ENCODE measurements at regions not wholly inside any gene's neighbourhood (a gene's known extent, or its start where the extent isn't known, plus 50 kb on each side); places are given as distances from the start of the nearest gene placed in this dataset.

GRCh38 chr2:177119099-177119498 lies 93.5 kb upstream of the HNRNPA3 start:
- no peaks in the 10 kb centered on the region for H3K4me1 ChIP-seq (ENCODE audit: control insufficient read depth in 2 of 2, insufficient read depth in 2 of 2, low read length in 1 of 2)
- no peaks in the 10 kb centered on the region for H3K27me3 ChIP-seq (ENCODE audit: control insufficient read depth in 1 of 2, insufficient read depth in 2 of 2, low read length in 2 of 2)
- no peak overlapping the region for H3K27ac ChIP-seq (ENCODE audit: low read depth in 2 of 2, low read length in 1 of 2)
- 96 to 99% methylated on average over 5 of the region's 5 CpGs for WGBS, 2 donors
- no peak overlapping the region for H3K4me3 ChIP-seq (ENCODE audit: low read depth in 1 of 2, low read length in 2 of 2)
- H3K9me3 ChIP-seq (ENCODE audit: control insufficient read depth in 2 of 2, insufficient read depth in 1 of 2, low read depth in 1 of 2, low read length in 1 of 2) = no peaks in the 10 kb centered on the region
- H3K36me3 ChIP-seq (ENCODE audit: control insufficient read depth in 2 of 2, insufficient read depth in 2 of 2, low read length in 1 of 2) = no peaks in the 10 kb centered on the region

GRCh38 chr2:177123048-177123447 lies 89.5 kb upstream of the HNRNPA3 start:
- no peaks in the 10 kb centered on the region for H3K9me3 ChIP-seq (ENCODE audit: control insufficient read depth in 2 of 2, insufficient read depth in 1 of 2, low read depth in 1 of 2, low read length in 1 of 2)
- H3K4me1 ChIP-seq (ENCODE audit: control insufficient read depth in 2 of 2, insufficient read depth in 2 of 2, low read length in 1 of 2) = no peaks in the 10 kb centered on the region
- H3K27me3 ChIP-seq (ENCODE audit: control insufficient read depth in 1 of 2, insufficient read depth in 2 of 2, low read length in 2 of 2) = no peaks in the 10 kb centered on the region
- WGBS, 2 donors = 78 to 82% methylated on average over 1 of the region's 1 CpG
- H3K4me3 ChIP-seq (ENCODE audit: low read depth in 1 of 2, low read length in 2 of 2) = no peak overlapping the region
- H3K36me3 ChIP-seq (ENCODE audit: control insufficient read depth in 2 of 2, insufficient read depth in 2 of 2, low read length in 1 of 2) = no peaks in the 10 kb centered on the region
- H3K27ac ChIP-seq (ENCODE audit: low read depth in 2 of 2, low read length in 1 of 2) = no peak overlapping the region

GRCh38 chr2:177124371-177124770 lies 88.2 kb upstream of the HNRNPA3 start:
- Histone ChIP-seq H3K36me3 (ENCODE audit: control insufficient read depth in 2 of 2, insufficient read depth in 2 of 2, low read length in 1 of 2) (no peaks in the 10 kb centered on the region), H3K4me3 (ENCODE audit: low read depth in 1 of 2, low read length in 2 of 2) (no peak overlapping the region), H3K27ac (ENCODE audit: low read depth in 2 of 2, low read length in 1 of 2) (no peak overlapping the region), H3K9me3 (ENCODE audit: control insufficient read depth in 2 of 2, insufficient read depth in 1 of 2, low read depth in 1 of 2, low read length in 1 of 2) (no peaks in the 10 kb centered on the region), H3K4me1 (ENCODE audit: control insufficient read depth in 2 of 2, insufficient read depth in 2 of 2, low read length in 1 of 2) (no peaks in the 10 kb centered on the region), H3K27me3 (ENCODE audit: control insufficient read depth in 1 of 2, insufficient read depth in 2 of 2, low read length in 2 of 2) (no peaks in the 10 kb centered on the region)
- WGBS, 2 donors = 69 to 84% methylated on average over 2 of the region's 2 CpGs

DNA sequence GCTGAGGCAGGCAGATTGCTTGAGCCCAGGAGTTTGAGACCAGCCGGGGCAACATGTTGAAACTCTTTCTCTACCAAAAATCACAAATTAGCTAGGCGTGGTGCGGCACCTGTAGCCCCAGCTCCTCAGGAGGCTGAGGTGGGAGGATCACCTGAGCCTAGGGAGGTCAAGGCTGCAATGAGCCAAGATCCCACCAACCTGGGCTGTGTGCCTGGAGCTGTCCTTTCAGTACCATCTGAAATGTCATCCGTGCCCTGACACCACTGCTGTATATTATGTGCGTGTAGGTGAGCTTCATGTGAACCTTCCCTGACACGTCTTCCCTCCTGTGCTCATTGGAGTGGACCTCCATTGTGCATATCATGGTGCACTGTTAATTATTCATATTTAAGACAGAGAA lies 84.8 kb upstream of the HNRNPA3 start:
- Histone ChIP-seq H3K27me3 (ENCODE audit: control insufficient read depth in 1 of 2, insufficient read depth in 2 of 2, low read length in 2 of 2) (no peaks in the 10 kb centered on the region), H3K36me3 (ENCODE audit: control insufficient read depth in 2 of 2, insufficient read depth in 2 of 2, low read length in 1 of 2) (no peaks in the 10 kb centered on the region), H3K4me3 (ENCODE audit: low read depth in 1 of 2, low read length in 2 of 2) (no peak overlapping the region), H3K4me1 (ENCODE audit: control insufficient read depth in 2 of 2, insufficient read depth in 2 of 2, low read length in 1 of 2) (no peaks in the 10 kb centered on the region), H3K9me3 (ENCODE audit: control insufficient read depth in 2 of 2, insufficient read depth in 1 of 2, low read depth in 1 of 2, low read length in 1 of 2) (no peaks in the 10 kb centered on the region), H3K27ac (ENCODE audit: low read depth in 2 of 2, low read length in 1 of 2) (no peak overlapping the region)
- 93% methylated on average over 6 of the region's 6 CpGs for WGBS, 2 donors

GRCh38 chr2:177129610-177130009 lies 83.0 kb upstream of the HNRNPA3 start:
- no peaks in the 10 kb centered on the region for H3K9me3 ChIP-seq (ENCODE audit: control insufficient read depth in 2 of 2, insufficient read depth in 1 of 2, low read depth in 1 of 2, low read length in 1 of 2)

GRCh38 chr2:177131858-177132257 lies 80.7 kb upstream of the HNRNPA3 start:
- Histone ChIP-seq H3K4me1 (ENCODE audit: control insufficient read depth in 2 of 2, insufficient read depth in 2 of 2, low read length in 1 of 2) (no peaks in the 10 kb centered on the region), H3K36me3 (ENCODE audit: control insufficient read depth in 2 of 2, insufficient read depth in 2 of 2, low read length in 1 of 2) (no peaks in the 10 kb centered on the region), H3K4me3 (ENCODE audit: low read depth in 1 of 2, low read length in 2 of 2) (no peak overlapping the region), H3K27me3 (ENCODE audit: control insufficient read depth in 1 of 2, insufficient read depth in 2 of 2, low read length in 2 of 2) (no peaks in the 10 kb centered on the region), H3K9me3 (ENCODE audit: control insufficient read depth in 2 of 2, insufficient read depth in 1 of 2, low read depth in 1 of 2, low read length in 1 of 2) (no peaks in the 10 kb centered on the region), H3K27ac (ENCODE audit: low read depth in 2 of 2, low read length in 1 of 2) (no peak overlapping the region)

More at GRCh38 chr2:177129610-177130009, 83.0 kb upstream of the HNRNPA3 start:
- H3K27me3 ChIP-seq (ENCODE audit: control insufficient read depth in 1 of 2, insufficient read depth in 2 of 2, low read length in 2 of 2) = no peaks in the 10 kb centered on the region
- no peak overlapping the region for H3K27ac ChIP-seq (ENCODE audit: low read depth in 2 of 2, low read length in 1 of 2)
- 90 to 93% methylated on average over 3 of the region's 3 CpGs for WGBS, 2 donors
- H3K4me3 ChIP-seq (ENCODE audit: low read depth in 1 of 2, low read length in 2 of 2) = no peak overlapping the region
- no peaks in the 10 kb centered on the region for H3K4me1 ChIP-seq (ENCODE audit: control insufficient read depth in 2 of 2, insufficient read depth in 2 of 2, low read length in 1 of 2)
- H3K36me3 ChIP-seq (ENCODE audit: control insufficient read depth in 2 of 2, insufficient read depth in 2 of 2, low read length in 1 of 2) = no peaks in the 10 kb centered on the region

GRCh38 chr2:177138823-177139222 lies 73.8 kb upstream of the HNRNPA3 start:
- Histone ChIP-seq H3K27ac (ENCODE audit: low read depth in 2 of 2, low read length in 1 of 2) (no peak overlapping the region), H3K4me1 (ENCODE audit: control insufficient read depth in 2 of 2, insufficient read depth in 2 of 2, low read length in 1 of 2) (no peaks in the 10 kb centered on the region), H3K9me3 (ENCODE audit: control insufficient read depth in 2 of 2, insufficient read depth in 1 of 2, low read depth in 1 of 2, low read length in 1 of 2) (no peaks in the 10 kb centered on the region), H3K4me3 (ENCODE audit: low read depth in 1 of 2, low read length in 2 of 2) (no peak overlapping the region), H3K36me3 (ENCODE audit: control insufficient read depth in 2 of 2, insufficient read depth in 2 of 2, low read length in 1 of 2) (no peaks in the 10 kb centered on the region), H3K27me3 (ENCODE audit: control insufficient read depth in 1 of 2, insufficient read depth in 2 of 2, low read length in 2 of 2) (no peaks in the 10 kb centered on the region)

- H3K27ac ChIP-seq (ENCODE audit: low read depth in 2 of 2, low read length in 1 of 2) = no peak overlapping the region
- 90 to 92% methylated on average over 3 of the region's 3 CpGs for WGBS, 2 donors
Observed at GRCh38 chr2:177141866-177142265, 70.7 kb upstream of the HNRNPA3 start.

DNA sequence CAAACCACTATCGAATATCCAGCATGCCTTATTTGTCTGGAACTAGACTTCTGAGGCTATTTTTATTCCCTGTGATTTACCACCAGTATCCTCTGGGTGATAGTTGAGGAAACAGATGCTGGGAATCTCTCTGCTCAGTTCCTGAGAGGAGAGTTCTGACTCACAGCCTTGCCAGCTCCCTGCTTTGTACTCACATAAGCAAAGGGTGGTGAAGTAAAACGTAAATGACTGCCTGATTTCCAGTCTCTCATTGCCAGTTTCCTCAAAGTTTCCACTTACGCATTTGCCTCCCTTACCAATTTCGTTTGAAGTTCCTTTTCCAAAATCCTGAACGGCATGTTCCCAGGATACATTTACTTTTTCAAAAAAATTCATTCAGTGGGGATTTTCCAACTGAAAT lies 69.2 kb upstream of the HNRNPA3 start:
- Histone ChIP-seq H3K9me3 (ENCODE audit: control insufficient read depth in 2 of 2, insufficient read depth in 1 of 2, low read depth in 1 of 2, low read length in 1 of 2) (no peaks in the 10 kb centered on the region), H3K4me3 (ENCODE audit: low read depth in 1 of 2, low read length in 2 of 2) (no peak overlapping the region), H3K27me3 (ENCODE audit: control insufficient read depth in 1 of 2, insufficient read depth in 2 of 2, low read length in 2 of 2) (peaks cover under 1 to 4% of the 10 kb centered on the region in 2 donors), H3K27ac (ENCODE audit: low read depth in 2 of 2, low read length in 1 of 2) (no peak overlapping the region), H3K4me1 (ENCODE audit: control insufficient read depth in 2 of 2, insufficient read depth in 2 of 2, low read length in 1 of 2) (no peaks in the 10 kb centered on the region), H3K36me3 (ENCODE audit: control insufficient read depth in 2 of 2, insufficient read depth in 2 of 2, low read length in 1 of 2) (no peaks in the 10 kb centered on the region)
- 48 to 51% methylated on average over 5 of the region's 5 CpGs for WGBS, 2 donors

More at GRCh38 chr2:177141866-177142265, 70.7 kb upstream of the HNRNPA3 start:
- Histone ChIP-seq H3K36me3 (ENCODE audit: control insufficient read depth in 2 of 2, insufficient read depth in 2 of 2, low read length in 1 of 2) (no peaks in the 10 kb centered on the region), H3K4me3 (ENCODE audit: low read depth in 1 of 2, low read length in 2 of 2) (no peak overlapping the region), H3K4me1 (ENCODE audit: control insufficient read depth in 2 of 2, insufficient read depth in 2 of 2, low read length in 1 of 2) (no peaks in the 10 kb centered on the region), H3K27me3 (ENCODE audit: control insufficient read depth in 1 of 2, insufficient read depth in 2 of 2, low read length in 2 of 2) (peaks cover 0 to 4% of the 10 kb centered on the region in 2 donors), H3K9me3 (ENCODE audit: control insufficient read depth in 2 of 2, insufficient read depth in 1 of 2, low read depth in 1 of 2, low read length in 1 of 2) (no peaks in the 10 kb centered on the region)

DNA sequence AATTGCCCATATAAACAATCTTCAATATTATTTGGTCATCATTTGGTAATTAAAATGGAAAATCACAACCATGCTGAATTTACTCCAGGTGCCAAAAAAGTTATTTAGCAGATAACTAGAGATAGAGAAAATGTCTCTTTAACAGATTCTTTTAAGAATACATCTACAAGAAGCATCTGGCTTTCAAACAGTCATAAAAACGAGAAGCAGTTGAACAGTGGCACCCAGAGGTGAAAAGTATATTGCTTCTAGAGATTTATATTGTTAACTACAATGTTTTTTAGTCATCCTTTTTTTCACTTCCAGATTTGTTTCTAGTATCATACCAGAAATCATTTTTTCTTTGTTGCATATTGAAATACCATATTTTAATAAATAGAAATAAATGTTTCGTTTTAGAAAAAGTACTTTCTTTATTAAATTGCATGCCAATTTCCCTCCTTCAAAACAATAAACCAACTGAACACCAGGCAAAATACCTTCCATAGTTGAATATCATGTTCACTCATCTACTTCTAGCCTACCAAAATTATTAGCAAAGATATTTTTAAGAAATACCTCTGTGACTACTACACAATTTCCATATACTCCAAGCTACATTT lies 65.4 kb upstream of the HNRNPA3 start:
- 1 to 2% methylated on average over 2 of the region's 2 CpGs for WGBS, 2 donors
- Histone ChIP-seq H3K27ac (ENCODE audit: low read depth in 2 of 2, low read length in 1 of 2) (no peak overlapping the region), H3K9me3 (ENCODE audit: control insufficient read depth in 2 of 2, insufficient read depth in 1 of 2, low read depth in 1 of 2, low read length in 1 of 2) (no peaks in the 10 kb centered on the region), H3K27me3 (ENCODE audit: control insufficient read depth in 1 of 2, insufficient read depth in 2 of 2, low read length in 2 of 2) (peaks cover 3 to 4% of the 10 kb centered on the region in 2 donors), H3K36me3 (ENCODE audit: control insufficient read depth in 2 of 2, insufficient read depth in 2 of 2, low read length in 1 of 2) (no peaks in the 10 kb centered on the region), H3K4me3 (ENCODE audit: low read depth in 1 of 2, low read length in 2 of 2) (no peak overlapping the region), H3K4me1 (ENCODE audit: control insufficient read depth in 2 of 2, insufficient read depth in 2 of 2, low read length in 1 of 2) (no peaks in the 10 kb centered on the region)
